Activated naive CD4-positive, alpha-beta T cell (primary cell): ENCODE measurements at regions not wholly inside any gene's neighbourhood (a gene's known extent, or its start where the extent isn't known, plus 50 kb on each side); places are given as distances from the start of the nearest gene placed in this dataset.
"Not testable (repeated sequence)": the region's sequence is repeated elsewhere in the genome, so short reads cannot be mapped to it uniquely, and the experiment has no call there.

Source experiments
- DNase-seq, 4 experiments: peaks; one replicate each; lab custom pipeline; 2025; lab: John Stamatoyannopoulos, UW

DNA sequence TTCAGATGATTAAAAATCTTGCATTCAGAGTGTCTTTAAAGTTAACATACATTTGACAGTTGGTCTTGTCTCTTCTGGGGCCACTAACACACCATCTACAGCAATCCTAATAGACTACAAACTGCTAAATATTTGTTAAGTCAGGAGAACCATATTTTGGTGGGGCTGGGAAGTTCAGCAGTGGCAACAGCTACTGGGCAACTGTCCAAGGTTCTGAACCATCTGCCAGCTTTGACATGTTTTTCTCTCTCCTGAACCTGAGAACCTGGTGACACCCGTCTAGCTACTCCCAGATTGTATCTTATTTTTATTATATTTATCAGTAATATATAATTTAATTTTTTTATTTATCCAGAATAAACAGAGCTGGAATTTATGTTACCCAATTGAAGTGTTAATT is 199.0 kb upstream of the DPYD start:
- no peak for DNase-seq

GRCh38 chr1:98113811-98114210 is 193.0 kb upstream of the DPYD start:
- DNase-seq = no peak

DNA sequence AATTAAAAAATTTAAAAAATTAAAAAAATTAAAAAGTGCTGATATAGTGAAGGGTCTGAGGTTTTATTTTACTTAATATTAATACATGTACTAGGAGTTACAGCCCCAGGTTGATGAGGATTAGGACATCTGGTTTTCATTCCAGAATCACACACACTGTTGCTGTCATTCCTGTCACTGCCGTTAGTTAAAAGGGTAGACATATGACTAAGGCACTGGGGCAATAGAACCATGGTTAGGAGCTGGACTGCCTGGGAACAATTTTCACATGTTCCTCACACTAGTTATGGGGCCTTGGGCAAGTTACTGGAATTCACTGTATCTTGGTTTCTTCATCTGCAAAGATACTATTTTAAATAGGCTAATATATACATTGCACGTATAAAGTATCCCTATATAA is 191.8 kb upstream of the DPYD start:
- no peak for DNase-seq

DNA sequence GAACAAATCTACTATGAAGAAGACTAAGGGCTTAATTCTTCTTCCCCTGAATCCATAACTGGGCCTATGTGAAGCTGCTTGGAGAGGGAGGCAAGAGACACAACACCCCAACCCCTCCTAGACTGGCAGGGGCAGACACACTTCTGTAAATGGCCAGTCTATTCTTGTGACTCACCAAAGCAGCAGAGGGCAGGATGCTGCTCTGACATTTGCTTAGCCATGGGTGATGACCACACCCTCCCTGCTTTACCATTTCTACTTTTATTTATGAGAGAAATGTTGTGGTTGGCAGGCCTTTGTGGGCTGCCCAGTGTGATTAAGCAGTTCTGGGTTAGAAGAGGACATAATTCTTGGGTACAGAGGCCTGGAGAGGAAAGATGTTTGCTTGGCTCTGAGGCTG is 189.8 kb upstream of the DPYD start:
- DNase-seq = no peak

GRCh38 chr1:98108378-98108777 is 187.5 kb upstream of the DPYD start:
- DNase-seq = not testable (repeated sequence)

DNA sequence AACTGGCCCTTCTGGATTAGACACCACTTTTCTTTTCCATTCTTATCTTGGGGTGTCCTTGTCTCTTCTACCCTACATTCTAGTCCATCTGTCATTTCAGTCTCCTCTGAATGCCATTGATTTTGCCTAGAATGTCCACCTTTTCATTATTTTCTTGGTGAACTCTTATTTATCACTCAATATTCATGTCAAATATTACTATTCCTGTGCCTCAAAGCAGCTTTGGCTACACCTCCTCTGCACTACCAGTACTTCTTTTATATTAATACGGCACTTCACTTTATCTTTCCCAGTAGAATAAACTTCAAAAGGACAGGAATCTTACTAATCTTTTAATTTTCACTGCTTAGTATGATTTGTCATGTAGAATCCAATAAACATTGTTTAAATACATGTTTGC is 186.4 kb upstream of the DPYD start:
- no peak for DNase-seq

DNA sequence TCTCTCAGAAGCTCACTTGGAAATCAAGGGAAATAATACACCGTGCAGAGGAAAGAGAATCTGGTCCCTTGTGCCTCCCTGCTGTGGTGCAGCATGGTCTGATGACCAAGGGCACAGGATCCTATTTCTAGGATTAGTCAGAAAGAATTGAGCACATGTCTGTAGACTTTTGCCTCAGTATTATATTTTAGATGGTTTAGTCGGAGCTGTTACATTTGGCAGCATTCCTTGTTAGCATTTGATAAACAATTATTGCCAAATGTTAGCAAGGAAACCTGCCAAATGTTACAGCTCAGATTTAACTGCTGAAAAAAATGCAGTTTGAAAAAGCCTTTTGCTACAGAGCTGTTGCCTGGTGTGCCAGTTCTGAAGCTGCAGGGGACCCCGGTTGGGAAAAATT is 183.5 kb upstream of the DPYD start:
- DNase-seq = no peak

GRCh38 chr1:98103617-98104285 is 182.9 kb upstream of the DPYD start:
- DNase-seq = no peak

GRCh38 chr1:98102345-98103030 is 181.7 kb upstream of the DPYD start:
- no peak for DNase-seq

DNA sequence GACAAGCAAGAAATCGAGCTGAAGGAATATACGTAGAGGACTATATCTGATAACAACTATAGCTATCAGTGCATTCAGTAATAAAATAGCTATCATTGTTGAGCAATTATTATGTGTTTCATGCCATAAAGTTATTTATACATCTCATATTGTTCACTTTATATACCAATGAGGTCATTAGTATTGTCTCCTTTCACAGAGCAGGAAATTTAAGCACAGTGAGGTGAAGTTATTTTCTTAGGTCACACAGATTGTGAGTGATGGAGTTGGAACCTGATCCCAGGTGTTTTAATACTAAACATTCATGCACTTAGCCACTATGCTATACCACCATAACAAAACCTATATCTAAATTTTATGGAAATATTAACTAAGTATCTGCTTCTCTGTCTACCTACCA is 180.5 kb upstream of the DPYD start:
- no peak for DNase-seq

- DNase-seq = no peak
Observed at GRCh38 chr1:98099501-98099900, 178.7 kb upstream of the DPYD start.

- no peak for DNase-seq
Observed at GRCh38 chr1:98098473-98098872, 177.6 kb upstream of the DPYD start.

DNA sequence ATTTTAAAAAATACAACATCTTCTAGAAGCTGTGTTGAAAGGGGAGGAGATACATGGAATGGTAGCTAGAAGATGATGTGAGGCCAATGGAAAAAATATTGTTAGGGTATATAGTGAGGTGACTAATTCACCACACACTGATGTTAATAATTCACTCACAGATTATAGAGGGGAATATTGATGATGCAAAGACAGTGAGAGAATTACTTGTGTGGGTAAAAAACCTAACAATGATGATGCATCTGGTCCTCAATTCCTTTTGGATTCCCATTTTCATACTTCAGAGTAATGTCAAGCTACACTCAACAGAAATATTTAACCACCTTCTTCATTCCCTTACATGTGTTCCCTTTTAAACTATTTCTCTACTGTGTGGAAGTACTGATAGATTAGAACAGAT is 169.5 kb upstream of the DPYD start:
- DNase-seq = no peak

DNA sequence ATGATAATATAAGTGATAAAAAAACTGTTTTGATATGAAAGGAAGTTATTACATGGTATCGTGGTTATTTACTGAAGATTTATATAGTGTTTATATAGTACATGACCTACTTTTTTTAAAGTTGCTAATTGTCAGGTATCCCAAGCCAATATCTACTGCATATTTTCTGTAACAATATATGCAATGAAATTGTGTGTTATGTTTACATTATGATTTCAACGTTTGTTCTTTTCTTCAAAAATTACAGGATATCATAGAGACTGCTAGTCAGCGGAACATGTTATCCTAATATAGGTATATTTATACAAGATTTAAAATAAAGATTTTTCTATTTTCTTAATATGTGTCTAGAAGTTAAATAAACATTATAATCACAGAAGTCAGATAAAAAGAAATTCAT is 167.5 kb upstream of the DPYD start:
- no peak for DNase-seq

GRCh38 chr1:98086796-98087441 is 166.1 kb upstream of the DPYD start:
- DNase-seq = no peak

DNA sequence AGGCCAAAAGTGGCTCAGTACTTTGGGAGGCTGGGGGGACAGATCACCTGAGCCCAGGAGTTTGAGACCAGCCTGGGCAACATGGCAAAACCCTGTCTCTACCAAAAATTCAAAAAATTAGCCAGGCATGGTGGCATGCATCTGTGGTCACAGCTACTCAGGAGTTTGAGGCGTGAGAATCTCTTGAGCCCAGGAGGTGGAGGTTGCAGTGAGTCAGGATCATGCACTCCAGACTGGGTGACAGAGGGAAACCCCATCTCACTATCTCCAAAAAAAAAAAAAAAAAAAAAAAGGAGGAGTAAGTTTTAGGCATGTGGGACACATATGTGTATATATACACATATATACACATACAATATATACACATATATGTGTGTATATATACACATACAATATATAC is 165.3 kb upstream of the DPYD start:
- no peak for DNase-seq

DNA sequence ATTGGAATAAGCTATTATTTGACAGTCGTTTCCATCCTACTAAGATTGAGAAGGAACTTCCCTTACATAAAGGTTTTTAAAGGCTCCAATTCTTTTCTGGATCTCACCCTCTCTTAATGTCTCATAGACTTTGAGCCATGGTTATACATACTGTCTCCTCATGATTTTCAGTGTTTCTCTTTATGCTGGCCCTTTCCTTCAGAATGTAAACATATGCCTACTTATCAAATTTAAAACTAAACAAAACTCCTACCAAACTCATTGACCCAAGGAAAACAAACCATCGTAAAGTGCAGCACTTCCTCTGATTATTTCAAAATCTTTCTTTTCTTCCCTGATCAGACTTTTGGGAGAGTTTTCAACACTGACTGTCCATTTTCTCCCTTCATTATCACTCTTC is 163.4 kb upstream of the DPYD start:
- DNase-seq = no peak

DNA sequence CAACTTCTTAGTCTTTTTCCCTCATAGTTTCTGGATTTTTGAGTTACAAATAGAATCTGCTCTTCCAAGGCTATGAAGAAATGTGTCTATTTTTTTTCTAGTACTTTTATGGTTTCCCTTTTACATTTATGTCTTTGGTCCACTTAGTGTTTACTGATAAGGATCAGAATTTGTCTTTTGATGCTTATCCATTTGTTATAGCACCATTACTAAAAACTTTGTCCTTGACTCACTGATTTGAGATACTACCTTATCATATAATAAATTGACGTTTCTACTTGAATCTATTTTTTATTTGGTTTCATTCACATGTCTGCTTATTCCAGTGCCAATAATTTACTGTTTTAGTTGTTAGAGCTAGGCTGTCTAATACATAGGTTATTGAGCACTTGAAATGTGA is 161.1 kb upstream of the DPYD start:
- no peak for DNase-seq

DNA sequence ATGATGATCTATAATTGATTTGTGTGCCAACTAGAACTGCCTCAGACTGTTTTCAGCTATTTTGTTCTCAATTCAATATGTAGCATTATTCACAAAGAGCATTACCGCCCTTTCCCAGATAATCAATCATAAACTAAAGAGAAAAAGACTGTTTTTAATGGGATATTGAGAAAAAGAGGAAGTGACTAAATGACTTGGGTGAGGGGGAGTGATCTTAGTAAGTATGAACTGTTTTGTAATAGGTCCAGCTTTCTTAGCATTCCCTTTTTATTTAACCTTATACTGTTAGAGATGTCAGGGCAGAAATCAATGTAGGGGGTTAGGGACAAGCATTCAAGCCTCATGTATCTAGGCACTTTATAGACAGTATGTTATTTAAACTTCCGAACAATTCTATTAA is 157.8 kb upstream of the DPYD start:
- DNase-seq = no peak

DNA sequence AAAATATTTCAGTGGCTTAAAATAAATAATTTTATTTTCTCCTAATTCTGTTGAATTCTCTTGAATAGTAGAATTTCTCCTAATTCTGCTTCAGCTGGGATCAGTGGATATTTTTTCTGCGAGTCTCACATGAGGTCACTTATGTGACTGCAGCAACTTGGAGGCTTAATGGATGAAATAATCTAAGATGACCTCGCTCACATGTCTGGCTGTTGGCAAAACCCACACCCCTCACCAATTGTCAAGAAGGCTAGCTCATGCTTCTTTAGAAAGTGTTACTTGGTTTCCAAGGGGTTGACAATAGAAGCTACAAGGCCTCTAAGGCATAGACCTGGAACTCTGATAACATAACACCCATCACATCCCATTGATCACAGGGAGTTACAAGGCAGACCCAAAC is 156.9 kb upstream of the DPYD start:
- no peak for DNase-seq

- no peak for DNase-seq
Observed at GRCh38 chr1:98075626-98076025, 154.8 kb upstream of the DPYD start.

- DNase-seq = no peak
Observed at GRCh38 chr1:98073823-98074222, 153.0 kb upstream of the DPYD start.

DNA sequence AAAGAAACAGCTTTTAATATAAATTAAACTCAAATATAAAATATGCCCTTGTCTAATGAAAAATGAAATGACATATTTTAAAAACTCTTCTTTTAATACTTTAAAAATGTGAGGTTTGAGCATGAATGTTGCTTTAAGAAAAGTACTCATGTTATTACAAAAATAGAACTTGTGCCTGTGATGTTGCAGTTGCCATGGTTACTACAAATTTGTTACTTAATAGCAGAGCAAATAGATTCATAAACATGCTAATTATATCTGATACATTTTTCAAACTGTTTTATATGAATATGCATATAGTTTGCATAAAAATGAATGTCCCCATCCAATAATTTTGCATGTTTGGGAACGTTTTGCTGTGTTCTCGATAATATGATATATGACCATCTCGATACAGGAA is 152.3 kb upstream of the DPYD start:
- DNase-seq = no peak

DNA sequence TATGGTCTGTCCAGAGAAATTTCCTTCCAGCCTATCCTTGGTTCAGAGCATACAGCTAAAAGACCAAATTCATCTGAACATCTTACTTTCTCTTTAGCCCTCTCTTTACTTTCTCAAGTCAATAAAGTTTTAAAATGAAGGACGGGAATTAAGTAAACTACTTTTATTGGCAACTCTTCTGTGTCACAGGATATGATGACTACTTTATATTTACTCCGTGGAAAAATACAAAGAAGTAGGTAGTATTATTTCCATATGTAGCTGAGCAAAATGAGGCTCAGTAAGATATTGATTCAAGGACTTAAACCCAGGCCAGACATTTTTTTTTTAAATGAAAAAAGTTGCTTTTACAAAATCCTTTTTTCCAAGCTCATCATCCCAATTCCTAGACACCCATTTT is 151.2 kb upstream of the DPYD start:
- no peak for DNase-seq
